ENCODE measurements at regions not wholly inside any gene's neighbourhood (a gene's known extent, or its start where the extent isn't known, plus 50 kb on each side); places are given as distances from the start of the nearest gene placed in this dataset.

GRCh38 chr10:117725993-117726392 is 183.4 kb downstream of the EMX2 start:
- TF ChIP-seq CTCF (conservative IDR thresholded peaks at IDR 0.05; ENCODE audit: low read length), result no peak
- no peak for TF ChIP-seq EZH2phosphoT487 (IDR thresholded peaks at IDR 0.05; ENCODE audit: borderline replicate concordance, low read depth, low read length)
